HG02571 (cell line): ENCODE measurements at regions not wholly inside any gene's neighbourhood (a gene's known extent, or its start where the extent isn't known, plus 50 kb on each side); places are given as distances from the start of the nearest gene placed in this dataset.
"Not testable (repeated sequence)": the region's sequence is repeated elsewhere in the genome, so short reads cannot be mapped to it uniquely, and the experiment has no call there.

Experiments used
- ATAC-seq: cut with Tn5 transposase; IDR thresholded peaks from one replicate; pipeline ENCODE4 v1.9.1; 2021; ENCODE audit warnings: mild to moderate bottlenecking, moderate library complexity; ENCODE audit not compliant: unreplicated experiment

DNA sequence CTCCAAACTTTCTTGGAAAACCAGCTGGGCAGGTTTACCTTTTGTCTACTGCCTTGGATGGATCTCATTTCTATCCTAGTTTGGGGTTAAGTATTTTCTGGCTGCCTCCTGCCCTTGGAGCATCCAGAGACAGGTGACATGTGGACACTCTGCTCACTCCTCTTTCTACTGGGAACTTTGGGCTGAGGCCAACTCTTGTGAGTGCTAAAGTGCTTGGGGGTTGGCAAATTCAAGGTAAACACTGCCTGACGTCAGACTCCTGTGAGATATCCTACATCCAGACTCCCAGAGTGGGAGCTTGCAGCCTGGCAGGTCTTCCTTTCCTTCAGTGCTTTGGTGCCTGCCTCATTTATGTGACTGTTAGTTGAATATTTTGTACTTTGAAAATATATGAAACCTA, 388.1 kb downstream of the KCNRG start:
- ATAC-seq, result no peak

DNA sequence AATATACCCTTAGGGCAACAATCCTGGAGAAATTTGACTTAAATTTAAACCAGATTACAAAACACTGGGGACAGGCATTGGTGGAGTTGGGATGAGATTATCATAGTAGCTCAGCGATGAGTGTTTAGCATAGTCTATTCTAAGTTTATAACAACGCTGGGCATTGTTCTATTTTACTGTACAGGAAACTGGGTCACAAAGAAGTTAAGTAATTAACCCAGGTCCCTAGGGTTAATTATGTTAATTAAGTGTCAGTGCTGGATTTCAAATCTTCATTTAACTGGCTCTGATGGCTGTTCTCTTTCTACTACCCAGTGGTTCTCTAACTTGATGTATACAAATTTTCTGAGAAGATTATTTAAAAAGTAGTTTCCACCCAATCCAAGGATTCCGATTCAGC, 388.9 kb downstream of the KCNRG start:
- no peak for ATAC-seq

DNA sequence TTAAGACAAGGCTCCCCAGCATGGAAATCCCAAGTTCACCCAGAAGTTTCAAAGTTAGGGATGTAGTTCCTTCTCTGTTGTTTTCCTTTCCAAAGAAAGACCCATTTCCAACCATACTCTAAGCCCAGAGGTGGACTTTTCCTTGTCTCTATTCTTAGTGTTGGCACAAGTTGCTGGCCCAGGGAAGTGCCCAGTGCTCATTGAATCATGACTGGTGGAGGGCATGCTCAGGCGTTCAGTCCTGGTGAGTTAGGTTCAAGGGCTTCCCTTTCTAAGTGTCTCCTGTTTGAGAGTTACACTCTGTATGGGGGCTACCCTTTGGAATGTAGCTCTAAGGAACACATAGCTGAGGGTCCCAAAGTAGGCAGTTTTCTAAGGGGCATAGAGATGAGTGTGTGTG, 389.5 kb downstream of the KCNRG start:
- ATAC-seq, result no peak

DNA sequence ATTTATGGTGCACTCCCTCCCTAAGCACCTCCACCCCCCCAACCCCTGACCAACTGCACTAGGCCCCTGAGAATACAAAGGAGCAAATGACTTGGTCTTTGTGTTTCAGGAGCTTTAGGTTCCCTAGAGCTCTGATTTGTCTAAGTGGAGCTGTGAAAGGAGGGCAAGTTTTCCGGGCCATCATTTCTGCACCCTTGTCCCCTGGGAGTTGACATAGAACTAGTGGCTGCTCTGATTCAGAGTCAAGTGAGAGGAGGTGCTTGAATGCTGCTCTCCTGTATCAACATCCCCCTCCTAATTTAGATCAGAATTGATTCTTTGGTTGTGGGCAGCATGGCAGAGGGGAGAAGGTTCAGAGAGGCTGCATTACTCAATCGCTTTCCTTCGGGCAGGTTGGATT, 391.6 kb downstream of the KCNRG start:
- no peak for ATAC-seq

DNA sequence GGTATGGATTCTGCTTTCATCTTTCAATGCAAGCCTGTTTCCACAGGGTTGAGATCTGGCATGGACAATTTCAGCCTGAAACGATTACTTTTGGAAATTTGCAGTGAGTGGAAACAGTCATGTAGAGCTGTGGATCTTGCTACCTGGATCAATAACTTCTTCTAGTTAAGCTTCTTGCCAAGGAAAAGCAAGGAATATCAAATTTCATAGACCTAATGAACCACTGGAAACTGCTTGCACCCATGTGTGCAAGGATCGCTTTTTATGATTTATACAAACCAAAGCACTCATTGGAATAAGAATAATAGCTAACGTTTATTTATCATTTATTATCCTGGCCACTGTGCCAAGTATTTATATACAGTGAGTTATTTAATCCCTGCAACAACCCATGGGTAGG, 392.8 kb downstream of the KCNRG start:
- ATAC-seq, result no peak

DNA sequence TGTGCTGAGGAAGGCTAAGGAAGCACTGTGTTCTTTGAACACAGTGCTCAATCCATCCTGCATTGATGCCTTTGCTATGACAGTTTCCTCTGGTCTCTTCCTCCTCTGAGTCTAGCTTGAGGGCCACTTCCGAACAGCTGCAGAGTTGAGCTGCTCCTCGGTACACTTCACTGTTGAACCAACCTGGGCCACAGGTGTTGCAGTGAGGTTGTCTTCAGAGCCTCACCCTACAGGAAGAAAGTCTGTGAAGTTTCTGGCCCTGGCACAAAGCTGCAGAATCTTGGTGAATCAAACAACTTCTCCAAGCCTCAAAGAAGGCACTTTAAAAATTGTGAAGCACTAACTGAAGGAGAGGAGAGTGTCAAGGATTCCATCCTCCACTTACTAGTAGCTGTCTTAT, 394.0 kb downstream of the KCNRG start:
- ATAC-seq, result no peak

DNA sequence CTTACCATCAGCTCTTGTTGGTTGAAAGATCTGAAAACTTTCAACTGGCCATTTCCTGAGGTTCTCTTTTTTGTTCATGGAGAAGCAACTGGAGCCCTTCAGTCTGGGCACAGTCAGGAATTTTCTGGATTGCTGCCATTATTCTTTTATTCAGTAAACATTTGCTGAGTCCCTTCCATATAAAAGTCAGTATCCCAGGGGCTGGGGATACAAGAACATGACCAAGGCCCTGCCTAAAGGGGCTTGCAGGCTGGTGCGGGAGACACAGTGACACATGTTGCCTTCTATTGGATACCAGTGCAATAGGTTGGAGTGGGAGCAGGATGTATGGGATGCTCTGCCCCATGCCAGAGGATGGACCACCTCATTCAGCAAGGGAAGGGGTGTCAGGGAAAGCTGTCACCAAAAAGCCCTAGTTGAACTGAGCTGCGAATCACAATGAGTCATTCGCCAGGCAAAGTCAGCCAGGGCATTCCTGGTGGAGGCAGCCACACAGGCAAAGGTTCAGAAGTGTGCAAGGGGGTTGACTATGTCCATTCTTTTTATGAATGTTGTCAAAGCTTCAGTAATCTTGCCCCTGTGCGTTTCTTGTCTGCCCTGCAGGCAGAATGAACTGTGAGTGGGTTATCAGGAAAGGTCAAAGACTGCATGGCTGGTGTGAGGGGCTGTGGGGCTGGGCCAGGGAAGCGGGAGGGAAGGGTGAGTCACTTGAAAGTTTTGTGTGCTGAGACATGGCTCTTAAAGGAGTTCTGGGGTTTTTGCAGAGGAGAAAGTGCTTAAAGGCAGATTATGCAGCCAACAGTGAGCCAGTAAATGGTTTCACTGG, 395.9 kb downstream of the KCNRG start:
- ATAC-seq, result no peak

DNA sequence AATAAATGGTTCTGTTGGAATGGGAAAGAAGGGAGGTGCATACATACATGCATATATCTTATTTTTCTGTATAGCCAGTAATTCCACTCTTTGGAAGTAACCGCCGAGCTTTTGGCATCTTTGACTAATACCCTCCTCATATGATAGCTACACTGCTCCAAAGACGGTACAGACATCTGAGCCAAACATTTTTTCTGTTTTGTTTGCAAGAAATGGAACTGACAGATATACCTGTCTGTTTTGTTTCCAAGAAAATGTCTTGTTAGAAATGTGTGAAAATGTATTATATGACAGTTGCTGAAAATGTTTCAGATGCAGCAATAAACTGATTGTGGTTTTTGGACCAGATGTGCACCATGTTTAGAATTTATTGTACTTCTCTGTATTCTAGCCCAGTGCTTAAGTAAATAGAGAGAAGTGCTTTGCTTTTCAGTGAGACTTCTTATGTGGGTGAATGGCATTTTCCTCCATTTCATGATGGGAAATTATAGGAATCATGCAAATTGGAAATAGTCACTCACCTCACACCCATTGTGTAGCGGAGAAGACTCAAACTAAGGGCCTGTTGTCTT, 396.9 kb downstream of the KCNRG start:
- no peak for ATAC-seq

DNA sequence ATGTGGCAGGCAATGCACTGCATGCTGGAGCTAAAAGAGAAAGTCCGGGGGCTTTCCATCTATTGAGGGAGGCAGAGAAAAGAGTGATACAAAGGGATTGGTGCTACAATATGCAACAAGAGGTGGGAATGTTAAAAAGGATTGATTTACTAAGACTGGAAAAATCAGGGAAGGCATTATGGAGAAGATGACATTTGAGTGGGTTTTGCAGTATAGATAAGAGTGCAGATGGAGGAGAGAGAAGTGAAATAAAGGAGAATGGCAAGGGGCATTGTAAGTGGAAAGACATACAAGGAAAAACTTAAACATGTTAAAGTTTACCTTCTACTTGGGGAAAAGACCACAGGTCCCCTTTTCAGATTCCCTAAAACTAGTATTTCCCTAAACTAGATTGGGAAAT, 399.4 kb downstream of the KCNRG start:
- ATAC-seq, result no peak

DNA sequence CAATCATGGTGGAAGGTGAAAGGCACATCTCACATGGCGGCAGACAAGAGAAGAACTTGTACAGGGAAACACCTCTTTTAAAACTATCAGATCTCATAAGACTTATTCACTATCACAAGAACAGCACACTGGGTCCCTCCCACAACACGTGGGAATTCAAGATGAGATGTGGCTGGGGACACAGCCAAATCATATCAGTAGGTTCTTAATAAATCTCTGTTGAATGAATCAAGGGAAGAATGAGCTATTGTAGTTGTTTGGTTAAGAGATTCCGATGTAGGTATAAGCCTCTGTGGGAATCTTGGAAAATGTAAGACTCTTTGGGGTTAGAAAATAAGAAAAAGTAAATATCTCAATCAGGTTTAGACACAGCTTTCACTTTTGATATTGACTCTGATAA, 400.2 kb downstream of the KCNRG start:
- ATAC-seq, result no peak

DNA sequence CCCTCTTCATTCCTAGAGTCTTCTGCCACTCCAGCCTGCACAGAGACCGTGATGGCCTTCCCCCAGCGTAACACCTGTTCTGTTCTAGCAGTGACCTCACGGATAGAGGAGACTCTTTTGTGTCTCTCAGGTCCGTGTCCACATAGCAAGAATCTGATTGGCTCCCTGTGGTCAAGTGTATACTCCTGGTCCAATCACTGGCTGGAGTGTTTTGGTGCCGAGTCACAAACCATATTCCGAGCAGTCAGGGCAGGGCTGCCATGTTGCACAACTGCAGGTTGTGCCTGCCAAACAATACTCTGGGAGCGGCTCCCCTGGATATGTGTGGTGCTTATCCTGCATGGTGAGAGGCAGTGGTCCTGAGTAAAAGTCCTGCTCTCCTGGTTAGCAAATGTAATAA, 402.4 kb downstream of the KCNRG start:
- ATAC-seq, result no peak

DNA sequence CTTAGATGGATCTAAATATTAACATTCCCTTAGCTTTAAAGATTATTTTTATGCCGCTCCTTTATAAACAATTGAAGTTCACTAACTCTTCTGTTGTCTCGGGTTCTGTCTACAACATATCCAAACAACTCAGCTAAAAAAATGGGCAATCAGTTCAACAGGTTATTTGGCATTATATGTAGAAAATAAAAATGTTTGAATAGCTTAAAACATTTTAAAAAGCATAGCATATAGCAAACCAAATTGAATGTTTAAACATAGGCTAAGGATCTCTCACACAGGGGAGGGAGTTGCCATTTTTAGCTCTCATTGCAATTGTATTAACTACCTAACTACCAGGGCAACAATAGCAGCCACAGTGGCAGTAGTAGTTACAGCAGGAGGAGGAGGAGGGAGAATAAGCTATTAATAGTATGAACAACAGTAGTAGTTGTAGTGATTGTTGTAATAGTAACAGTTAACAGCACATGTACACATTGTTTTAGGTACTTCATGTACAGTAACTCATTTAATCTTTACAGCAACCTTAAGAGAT, 404.2 kb downstream of the KCNRG start:
- ATAC-seq, result no peak

DNA sequence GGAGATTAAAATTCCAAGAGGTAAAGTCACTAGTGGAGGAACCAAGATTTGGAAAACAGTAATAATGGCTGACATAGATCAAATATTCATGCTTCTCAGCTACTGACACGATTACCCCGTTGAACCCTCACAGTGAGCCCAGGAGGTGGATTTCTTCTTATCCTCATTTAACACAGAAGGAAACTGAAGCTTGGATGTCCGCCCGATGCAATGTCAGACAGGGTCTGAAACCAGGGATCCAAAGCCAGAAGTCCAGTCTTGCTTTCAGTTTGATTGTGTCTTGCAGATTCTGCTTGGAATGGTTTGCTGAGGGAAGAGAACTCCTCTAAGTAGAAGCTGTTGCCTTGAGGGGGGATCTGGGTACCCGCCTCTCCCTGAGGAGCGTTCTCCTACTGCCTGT, 404.7 kb downstream of the KCNRG start:
- ATAC-seq, result no peak

DNA sequence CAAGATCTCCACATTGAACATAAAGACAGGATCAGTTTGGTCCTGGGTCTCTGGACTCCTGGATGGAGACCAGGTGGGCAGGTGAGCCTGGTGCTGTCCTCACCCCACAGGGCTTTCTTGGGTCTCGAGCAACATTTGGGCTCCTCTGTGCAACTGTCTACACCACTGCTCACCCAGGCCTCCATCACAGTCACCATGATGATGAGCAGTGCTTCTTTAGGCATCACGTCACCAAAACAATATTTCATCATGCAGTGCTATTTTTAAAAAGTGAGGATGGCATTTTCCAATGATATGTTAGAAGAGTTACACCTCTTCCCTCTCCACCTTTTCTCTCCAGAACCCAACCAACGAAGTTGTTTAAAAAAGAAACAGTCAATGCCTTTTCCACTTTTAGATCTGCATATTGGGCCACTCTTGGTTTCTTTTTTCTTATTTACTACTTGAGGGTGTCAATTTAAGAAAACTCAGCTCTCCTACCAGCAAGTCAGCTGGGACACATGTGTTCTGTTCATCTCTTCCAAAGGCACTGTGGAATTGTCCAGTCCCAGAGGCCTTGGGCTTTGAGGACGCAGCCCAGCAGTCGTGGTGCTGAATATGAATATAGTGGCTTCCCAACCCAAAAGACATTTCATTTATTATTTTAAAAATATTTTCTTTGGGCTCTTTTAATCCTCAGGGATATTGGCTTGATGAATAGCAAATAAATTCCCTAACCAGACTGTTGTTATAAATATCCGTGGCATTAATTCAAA, 405.7 kb downstream of the KCNRG start:
- no peak for ATAC-seq

DNA sequence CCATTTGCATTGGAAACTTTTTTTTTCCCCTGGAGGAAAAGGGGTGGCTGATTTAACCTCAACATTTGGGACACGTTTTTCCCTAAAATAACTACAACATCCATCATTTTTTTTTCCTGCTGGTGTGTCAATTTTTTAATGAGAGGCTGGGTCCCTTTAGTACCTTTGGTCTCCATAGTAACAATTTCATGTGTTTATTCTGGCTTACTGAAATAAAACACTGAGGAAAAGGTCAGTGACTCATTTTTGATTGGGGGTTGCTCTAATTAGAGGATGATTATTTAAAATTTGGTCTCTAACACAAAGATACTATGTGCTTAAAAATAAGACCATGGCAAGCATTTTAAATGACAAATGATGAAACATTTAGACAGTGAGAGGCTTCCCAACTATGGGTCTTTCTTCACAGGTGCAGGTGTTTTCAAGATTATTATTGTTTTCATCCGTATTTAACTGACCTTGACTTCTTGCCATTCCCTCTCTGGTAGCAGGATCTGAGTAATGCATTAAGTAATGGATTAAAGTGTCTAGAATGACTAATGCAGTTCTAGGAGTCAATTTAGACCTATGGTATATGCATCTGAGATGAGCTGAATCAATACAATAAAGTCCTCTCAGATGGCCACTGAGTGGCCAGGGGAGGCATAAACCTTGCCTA, 406.4 kb downstream of the KCNRG start:
- ATAC-seq, result no peak

DNA sequence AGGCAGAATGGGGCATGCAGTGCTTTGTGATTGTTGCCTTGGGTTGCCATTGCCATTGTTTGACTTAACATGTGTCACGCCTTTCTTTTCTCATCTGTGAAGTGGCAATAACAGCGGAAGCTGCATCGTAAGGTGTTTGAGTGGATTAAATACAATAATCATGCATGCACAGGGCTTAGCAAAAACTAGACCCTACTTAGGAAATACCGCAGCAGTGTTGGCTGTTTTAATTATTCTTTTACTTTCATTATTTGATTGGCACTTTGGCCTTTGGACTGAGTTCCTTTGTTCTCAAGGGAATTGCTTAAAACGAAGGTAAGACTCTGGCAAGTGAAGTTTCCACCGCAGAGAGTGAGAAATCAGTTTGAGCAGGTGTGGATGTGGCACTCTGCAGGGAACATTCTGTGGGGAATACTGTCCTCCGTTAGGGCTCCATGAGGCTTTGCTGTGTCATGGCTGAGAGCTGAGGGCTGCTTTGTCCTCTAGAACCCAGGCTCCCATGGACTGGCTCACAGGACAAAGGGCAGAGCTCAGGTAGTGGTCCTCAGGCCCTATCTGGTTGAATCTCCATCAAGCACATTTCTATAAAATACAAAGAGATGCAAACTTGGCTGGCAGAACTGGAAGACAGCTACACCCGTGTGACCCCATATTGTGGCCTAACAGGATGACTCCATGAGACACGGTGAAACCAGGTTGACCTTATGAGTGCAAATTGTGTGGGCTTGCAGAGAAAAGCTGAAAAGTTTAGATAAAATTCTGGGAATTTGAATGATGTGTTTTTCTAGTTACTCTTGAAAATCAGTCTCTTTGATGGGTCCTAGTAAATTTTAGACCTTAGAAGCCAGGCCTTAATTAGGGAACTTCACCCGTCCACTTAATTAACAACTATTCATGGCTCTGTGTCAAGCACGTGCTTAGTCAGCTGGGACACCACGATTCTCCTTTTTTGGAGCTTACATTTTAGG, 407.2 kb downstream of the KCNRG start:
- no peak for ATAC-seq

DNA sequence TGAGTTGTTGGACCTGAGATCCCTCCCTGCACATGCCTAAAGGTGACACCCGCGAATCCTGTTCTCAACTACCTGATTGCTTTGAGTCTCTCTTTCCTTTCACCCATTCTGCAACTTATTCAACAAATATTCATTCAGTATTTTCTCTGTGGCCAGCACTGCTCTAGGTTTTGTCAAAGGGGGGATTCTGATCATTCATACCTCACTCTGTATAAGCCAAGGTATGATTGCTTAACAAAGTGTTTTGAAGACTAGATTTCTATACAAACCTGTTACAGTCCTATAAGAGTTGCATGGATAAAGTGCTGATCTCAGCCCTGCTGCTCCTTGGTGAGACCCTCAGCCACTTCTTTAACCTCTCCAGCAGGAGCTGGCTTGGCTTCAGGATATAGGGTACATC, 409.7 kb downstream of the KCNRG start:
- ATAC-seq, result no peak

DNA sequence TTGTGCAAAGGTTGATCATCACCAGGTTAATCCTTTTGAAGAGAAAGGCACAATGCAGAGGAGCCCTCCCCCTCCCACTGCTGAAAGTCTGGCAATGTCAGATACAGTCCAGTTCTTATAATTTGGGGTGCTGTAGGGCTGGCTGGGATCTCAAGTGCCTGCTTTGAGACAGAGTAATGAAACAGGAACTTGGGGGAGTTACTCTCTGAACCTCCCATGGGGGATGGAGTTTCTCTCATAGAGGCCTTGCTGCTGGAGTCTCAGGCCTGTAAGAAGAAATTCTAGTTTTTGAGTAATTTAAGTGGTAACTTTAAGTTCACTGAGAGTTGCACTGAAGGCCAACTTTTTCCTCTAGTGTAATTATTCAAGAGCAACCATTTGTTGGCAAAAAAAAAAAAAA, 410.5 kb downstream of the KCNRG start:
- no peak for ATAC-seq

DNA sequence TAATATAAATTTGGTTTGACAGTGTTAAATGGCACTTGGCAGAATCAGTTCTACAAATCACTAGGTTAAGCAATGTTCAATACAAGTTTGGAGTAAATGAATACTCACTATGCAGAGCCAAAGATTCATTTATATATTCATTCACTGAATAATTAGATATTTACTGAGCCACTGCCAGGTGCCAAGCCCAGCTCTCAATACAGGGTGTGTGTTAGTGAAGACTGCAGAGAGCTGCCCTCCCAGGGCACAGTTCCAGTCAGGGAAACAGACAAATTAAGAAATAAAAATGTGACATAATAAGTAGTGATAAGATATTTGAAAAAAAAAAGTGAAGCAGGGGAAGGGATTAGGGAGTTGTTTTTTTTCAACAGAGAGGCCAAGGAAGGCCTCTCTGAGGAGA, 411.7 kb downstream of the KCNRG start:
- ATAC-seq, result no peak

DNA sequence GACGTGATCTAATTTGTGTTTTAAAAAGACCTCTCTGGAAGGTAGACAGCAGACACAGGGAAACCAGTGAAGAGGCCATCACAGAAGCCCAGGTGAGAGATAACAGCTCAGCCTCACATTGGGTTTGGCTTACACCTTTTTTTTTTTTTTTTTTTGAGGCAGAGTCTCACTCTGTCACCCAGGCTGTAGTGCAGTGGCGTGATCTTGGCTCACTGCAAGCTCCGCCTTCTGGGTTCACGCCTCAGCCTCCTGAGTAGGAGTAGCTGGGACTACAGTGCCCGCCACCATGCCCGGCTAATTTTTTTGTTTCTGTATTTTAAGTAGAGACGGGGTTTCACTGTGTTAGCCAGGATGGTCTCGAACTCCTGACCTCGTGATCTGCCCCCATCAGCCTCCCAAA, 412.3 kb downstream of the KCNRG start:
- ATAC-seq, result not testable (repeated sequence)
